IMR-90 (cell line): ENCODE measurements at regions not wholly inside any gene's neighbourhood (a gene's known extent, or its start where the extent isn't known, plus 50 kb on each side); places are given as distances from the start of the nearest gene placed in this dataset.

ENCODE experiments used
- ATAC-seq: fragments of 200-7000 bp; cut with Tn5 transposase; 2 replicates; pipeline ENCODE4 v1.9.1; 2020; ENCODE audit warnings: low read depth, mild to moderate bottlenecking, moderate library complexity
- BruUV-seq: library from RNA; stranded (reverse); fragments of 400-500 nt; replicated peaks from 2 replicates; lab custom pipeline; 2021; lab: Mats Ljungman, UMichigan
- CTCF ChIA-PET: fragments of 300-600 bp; formaldehyde crosslinking; extraction: SDS; loops from one replicate; lab custom pipeline; 2021; ENCODE audit warnings: antibody characterized with exemption; lab: Yijun Ruan, JAX
- POLR2A ChIA-PET: fragments of 300-600 bp; sonication (Branson Sonifier 250); formaldehyde crosslinking; loops from one replicate; lab custom pipeline; 2022; ENCODE audit warnings: antibody characterized with exemption; ENCODE audit not compliant: unreplicated experiment; lab: Charles Lee
- DNase-seq: peaks from one replicate; pipeline ENCODE4 v3.0.0; 2013
- H2AFZ ChIP-seq: replicated peaks from 2 replicates; pipeline ENCODE3; 2013; ENCODE audit warnings: low read length, mild to moderate bottlenecking; ENCODE audit not compliant: poor library complexity
- H2AK5ac ChIP-seq: 2 replicates; pipeline ENCODE4 v1.6.1; 2013; ENCODE audit warnings: low read depth, low read length, inconsistent platforms
- H2AK9ac ChIP-seq: replicated peaks from 2 replicates; pipeline ENCODE3; 2013; ENCODE audit warnings: mild to moderate bottlenecking, low read depth, low read length, moderate library complexity; ENCODE audit not compliant: poor library complexity
- H2BK120ac ChIP-seq: 2 replicates; pipeline ENCODE4 v1.6.1; 2013; ENCODE audit warnings: low read depth, low read length, inconsistent platforms
- H2BK15ac ChIP-seq: 3 replicates; pipeline ENCODE4 v1.6.1; 2013; ENCODE audit warnings: low read depth, low read length, inconsistent platforms
- H2BK20ac ChIP-seq: 2 replicates; pipeline ENCODE4 v1.6.1; 2013; ENCODE audit warnings: low read depth, mild to moderate bottlenecking, inconsistent platforms, low read length, moderate library complexity
- H2BK5ac ChIP-seq: 2 replicates; pipeline ENCODE4 v1.6.1; 2013; ENCODE audit warnings: mild to moderate bottlenecking, low read depth, low read length, inconsistent platforms; ENCODE audit not compliant: poor library complexity, severe bottlenecking
- H3K14ac ChIP-seq: replicated peaks from 2 replicates; pipeline ENCODE4 v1.6.1; 2013; ENCODE audit warnings: low read depth, low read length, inconsistent platforms
- H3K18ac ChIP-seq: 2 replicates; pipeline ENCODE4 v1.6.1; 2013; ENCODE audit warnings: low read depth, low read length, control low read depth
- H3K23ac ChIP-seq: 2 replicates; pipeline ENCODE4 v1.6.1; 2013; ENCODE audit warnings: low read depth, low read length, inconsistent platforms
- H3K27ac ChIP-seq: 2 replicates; pipeline ENCODE4 v1.5.1; 2013; ENCODE audit warnings: mild to moderate bottlenecking, control low read depth, low read length; ENCODE audit not compliant: insufficient read depth
- H3K27me3 ChIP-seq: 2 replicates; pipeline ENCODE4 v1.6.1; 2013; ENCODE audit warnings: low read length; ENCODE audit not compliant: control insufficient read depth, insufficient read depth
- H3K36me3 ChIP-seq: 2 replicates; pipeline ENCODE4 v1.6.1; 2013; ENCODE audit warnings: low read length, mixed read lengths; ENCODE audit not compliant: control insufficient read depth, insufficient read depth
- H3K4ac ChIP-seq: 2 replicates; pipeline ENCODE4 v1.6.1; 2013; ENCODE audit warnings: low read depth, low read length, inconsistent platforms
- H3K4me1 ChIP-seq: 2 replicates; pipeline ENCODE4 v1.6.1; 2013; ENCODE audit warnings: low read length, mixed read lengths; ENCODE audit not compliant: control insufficient read depth, insufficient read depth
- H3K4me2 ChIP-seq: 2 replicates; pipeline ENCODE4 v1.6.1; 2013; ENCODE audit warnings: low read depth, mild to moderate bottlenecking, control low read depth, low read length, moderate library complexity
- H3K4me3 ChIP-seq: 2 replicates; pipeline ENCODE4 v1.5.1; 2013; ENCODE audit warnings: low read depth, mild to moderate bottlenecking, control low read depth, low read length, moderate library complexity; ENCODE audit not compliant: insufficient read depth
- H3K56ac ChIP-seq: 2 replicates; pipeline ENCODE4 v1.6.1; 2013; ENCODE audit warnings: low read length, inconsistent platforms; ENCODE audit not compliant: insufficient read depth; ENCODE audit errors: extremely low read depth
- H3K79me1 ChIP-seq, 2 experiments: 2 replicates each; pipeline ENCODE4 v1.6.1; 2013; ENCODE audit warnings: low read length in 2 of 2, inconsistent platforms in 1 of 2, low read depth in 1 of 2
- H3K9ac ChIP-seq: 2 replicates; pipeline ENCODE4 v1.6.1; 2013; ENCODE audit warnings: low read depth, low read length, control low read depth
- H3K9me1 ChIP-seq: 2 replicates; pipeline ENCODE4 v1.6.1; 2013; ENCODE audit warnings: low read length, inconsistent platforms; ENCODE audit not compliant: insufficient read depth
- H3K9me3 ChIP-seq: 2 replicates; pipeline ENCODE4 v1.6.1; 2013; ENCODE audit warnings: low read length; ENCODE audit not compliant: control insufficient read depth, insufficient read depth
- H4K20me1 ChIP-seq: 2 replicates; pipeline ENCODE4 v1.6.1; 2013; ENCODE audit warnings: low read length, inconsistent platforms; ENCODE audit not compliant: insufficient read depth
- H4K5ac ChIP-seq: 2 replicates; pipeline ENCODE4 v1.6.1; 2013; ENCODE audit warnings: mild to moderate bottlenecking, low read depth, low read length, control low read depth
- H4K8ac ChIP-seq, 2 experiments: 2 replicates each; pipeline ENCODE4 v1.6.1; 2013; ENCODE audit warnings: low read depth in 2 of 2, low read length in 2 of 2, control low read depth in 1 of 2, inconsistent platforms in 1 of 2
- H4K91ac ChIP-seq: 2 replicates; pipeline ENCODE4 v1.6.1; 2013; ENCODE audit warnings: low read depth, low read length, inconsistent platforms; ENCODE audit not compliant: insufficient read depth
- RAD21 ChIP-seq: IDR thresholded peaks from 2 replicates; pipeline ENCODE4 v1.6.1; 2012; ENCODE audit warnings: low read length, improper control_type of control experiment
- WGBS, 2 experiments: methylation state at CpG; one replicate each; pipeline versions ENCODE4 v1.1.5 to v1.1.7; 2013; ENCODE audit warnings: missing lambda C conversion rate in 2 of 2; ENCODE audit not compliant: insufficient read length in 1 of 2; ENCODE audit errors: extremely low coverage in 2 of 2; 5-methylcytosine and 5-hydroxymethylcytosine counted together
- dilution Hi-C: fragments of 300-500 bp; cut with HindIII; formaldehyde crosslinking; loops from one replicate; pipeline ENCODE4 v1.14.3; 2018; ENCODE audit warnings: low sequenced_read_pairs; ENCODE audit not compliant: unreplicated experiment
- in situ Hi-C: fragments of 300-500 bp; cut with MboI; formaldehyde crosslinking; loops from 3 replicates; pipeline ENCODE4 v1.14.3; 2019; ENCODE audit warnings: low sequenced_read_pairs, inconsistent platforms, mixed read lengths
- intact Hi-C: fragments of 100-400 bp; cut with micrococcal nuclease; formaldehyde crosslinking; loops from 2 replicates; pipeline ENCODE4 v1.10.0; 2022
- TF ChIP-seq, protein P1 (sequence below): conservative IDR thresholded peaks from 2 replicates; pipeline ENCODE4 v1.5.1; 2012; ENCODE audit warnings: mild to moderate bottlenecking, low read depth, low read length, improper control_type of control experiment

DNA sequence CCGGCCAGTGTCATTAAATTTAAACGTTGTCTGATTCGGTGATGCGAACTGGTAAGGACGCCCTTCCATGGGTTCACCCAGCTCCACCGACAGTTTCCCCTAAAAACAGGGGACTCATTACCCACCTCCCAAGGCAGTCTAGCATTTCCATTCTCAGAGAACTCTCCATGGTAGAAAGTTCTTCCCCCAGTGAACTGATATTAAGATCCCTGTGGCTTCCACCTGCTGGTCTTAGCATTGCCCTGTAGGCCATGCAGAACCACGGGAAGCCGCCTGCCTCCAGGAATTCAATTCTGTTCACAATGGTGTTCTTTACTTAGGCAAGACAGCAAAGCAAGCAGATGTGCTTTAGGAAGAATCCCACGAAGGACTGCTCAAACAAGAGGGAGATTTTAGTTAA, 128.9 kb upstream of the NANOS1 start:
- ChIA-PET CTCF (no interaction called here), POLR2A (no interaction called here)
- Histone ChIP-seq H3K9me3 (peaks cover 2% of the 10 kb centered on the region; the same call in 1 of the 2 replicates), H3K4ac (no peak overlapping the region), H4K91ac (no peak overlapping the region), H3K4me2 (no peak overlapping the region), H2BK5ac (no peak overlapping the region), H3K23ac (no peak overlapping the region), H3K4me1 (no peaks in the 10 kb centered on the region), H2BK15ac (no peak overlapping the region), H3K18ac (no peak overlapping the region), H2AK5ac (no peak overlapping the region), H2BK120ac (no peak overlapping the region), H3K27ac (no peak overlapping the region), H4K20me1 (no peaks in the 10 kb centered on the region; the same call in 1 of the 2 replicates), H3K9me1 (no peaks in the 10 kb centered on the region), H2BK20ac (no peak overlapping the region), H3K4me3 (no peak overlapping the region), H3K36me3 (no peaks in the 10 kb centered on the region), H4K5ac (no peak overlapping the region), H3K56ac (no peak overlapping the region), H3K9ac (no peak overlapping the region), H3K14ac (no peak overlapping the region), H2AFZ (no peak overlapping the region), H3K79me1 (no peaks in the 10 kb centered on the region), H4K8ac (no peak overlapping the region), H3K27me3 (peaks cover 6% of the 10 kb centered on the region), H2AK9ac (no peak overlapping the region)
- DNase-seq (no peak), ATAC-seq (no peak)
- intact Hi-C loops (no loop called here), dilution Hi-C loops (no loop called here), in situ Hi-C loops (no loop called here)
- BruUV-seq = no TSS peak
- WGBS, 2 experiments = 100% methylated on average over 1 of the region's 9 CpGs; no CpG with 5 or more reads in 1 of the 2 experiments
- TF ChIP-seq RAD21 = no peak
- TF ChIP-seq, protein P1, sequence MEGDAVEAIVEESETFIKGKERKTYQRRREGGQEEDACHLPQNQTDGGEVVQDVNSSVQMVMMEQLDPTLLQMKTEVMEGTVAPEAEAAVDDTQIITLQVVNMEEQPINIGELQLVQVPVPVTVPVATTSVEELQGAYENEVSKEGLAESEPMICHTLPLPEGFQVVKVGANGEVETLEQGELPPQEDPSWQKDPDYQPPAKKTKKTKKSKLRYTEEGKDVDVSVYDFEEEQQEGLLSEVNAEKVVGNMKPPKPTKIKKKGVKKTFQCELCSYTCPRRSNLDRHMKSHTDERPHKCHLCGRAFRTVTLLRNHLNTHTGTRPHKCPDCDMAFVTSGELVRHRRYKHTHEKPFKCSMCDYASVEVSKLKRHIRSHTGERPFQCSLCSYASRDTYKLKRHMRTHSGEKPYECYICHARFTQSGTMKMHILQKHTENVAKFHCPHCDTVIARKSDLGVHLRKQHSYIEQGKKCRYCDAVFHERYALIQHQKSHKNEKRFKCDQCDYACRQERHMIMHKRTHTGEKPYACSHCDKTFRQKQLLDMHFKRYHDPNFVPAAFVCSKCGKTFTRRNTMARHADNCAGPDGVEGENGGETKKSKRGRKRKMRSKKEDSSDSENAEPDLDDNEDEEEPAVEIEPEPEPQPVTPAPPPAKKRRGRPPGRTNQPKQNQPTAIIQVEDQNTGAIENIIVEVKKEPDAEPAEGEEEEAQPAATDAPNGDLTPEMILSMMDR = no peak
